ENCODE measurements at regions not wholly inside any gene's neighbourhood (a gene's known extent, or its start where the extent isn't known, plus 50 kb on each side); places are given as distances from the start of the nearest gene placed in this dataset.
"Not testable (repeated sequence)": the region's sequence is repeated elsewhere in the genome, so short reads cannot be mapped to it uniquely, and the experiment has no call there.

- not testable (repeated sequence) for H3K4me3 ChIP-seq (ENCODE audit: control insufficient read depth, low read depth, low read length); DNase-seq (ENCODE audit: low read depth)
Measured at GRCh38 chr1:121068738-121069499, 115.2 kb downstream of the FAM72B start.

GRCh38 chr1:121073852-121074251 lies 110.3 kb downstream of the FAM72B start:
- H3K4me3 ChIP-seq (ENCODE audit: control insufficient read depth, low read depth, low read length); DNase-seq (ENCODE audit: low read depth): not testable (repeated sequence)

- DNase-seq (ENCODE audit: low read depth); H3K4me3 ChIP-seq (ENCODE audit: control insufficient read depth, low read depth, low read length): not testable (repeated sequence)
Measured at GRCh38 chr1:121075254-121075805, 108.8 kb downstream of the FAM72B start.

GRCh38 chr1:121076674-121077073 lies 107.5 kb downstream of the FAM72B start:
- not testable (repeated sequence) for H3K4me3 ChIP-seq (ENCODE audit: control insufficient read depth, low read depth, low read length); DNase-seq (ENCODE audit: low read depth)

- DNase-seq (ENCODE audit: low read depth); H3K4me3 ChIP-seq (ENCODE audit: control insufficient read depth, low read depth, low read length): not testable (repeated sequence)
Measured at GRCh38 chr1:121079655-121080054, 104.5 kb downstream of the FAM72B start.

GRCh38 chr1:121080197-121080903 lies 103.8 kb downstream of the FAM72B start:
- DNase-seq (ENCODE audit: low read depth); H3K4me3 ChIP-seq (ENCODE audit: control insufficient read depth, low read depth, low read length): not testable (repeated sequence)

- not testable (repeated sequence) for DNase-seq (ENCODE audit: low read depth); H3K4me3 ChIP-seq (ENCODE audit: control insufficient read depth, low read depth, low read length)
Measured at GRCh38 chr1:121080904-121081264, 103.3 kb downstream of the FAM72B start.

- not testable (repeated sequence) for H3K4me3 ChIP-seq (ENCODE audit: control insufficient read depth, low read depth, low read length); DNase-seq (ENCODE audit: low read depth)
Measured at GRCh38 chr1:121081625-121082199, 102.4 kb downstream of the FAM72B start.

- H3K4me3 ChIP-seq (ENCODE audit: control insufficient read depth, low read depth, low read length); DNase-seq (ENCODE audit: low read depth): not testable (repeated sequence)
Measured at GRCh38 chr1:121082995-121083394, 101.1 kb downstream of the FAM72B start.

- H3K4me3 ChIP-seq (ENCODE audit: control insufficient read depth, low read depth, low read length); DNase-seq (ENCODE audit: low read depth): not testable (repeated sequence)
Measured at GRCh38 chr1:121086249-121086648, 97.9 kb downstream of the FAM72B start.

GRCh38 chr1:121087221-121087620 lies 96.9 kb downstream of the FAM72B start:
- DNase-seq (ENCODE audit: low read depth); H3K4me3 ChIP-seq (ENCODE audit: control insufficient read depth, low read depth, low read length): not testable (repeated sequence)

GRCh38 chr1:121088568-121088967 lies 95.6 kb downstream of the FAM72B start:
- DNase-seq (ENCODE audit: low read depth); H3K4me3 ChIP-seq (ENCODE audit: control insufficient read depth, low read depth, low read length): not testable (repeated sequence)

GRCh38 chr1:121092329-121092968 lies 91.7 kb downstream of the FAM72B start:
- H3K4me3 ChIP-seq (ENCODE audit: control insufficient read depth, low read depth, low read length); DNase-seq (ENCODE audit: low read depth): not testable (repeated sequence)

GRCh38 chr1:121095014-121095413 lies 89.1 kb downstream of the FAM72B start:
- DNase-seq (ENCODE audit: low read depth); H3K4me3 ChIP-seq (ENCODE audit: control insufficient read depth, low read depth, low read length): not testable (repeated sequence)

Data from AG09309 (cell line).